Pancreas (tissue), 10 donors: ENCODE measurements at regions not wholly inside any gene's neighbourhood (a gene's known extent, or its start where the extent isn't known, plus 50 kb on each side); places are given as distances from the start of the nearest gene placed in this dataset.

Source experiments
- ATAC-seq, 4 donors: fragments of 200-7000 bp; cut with Tn5 transposase; one replicate each; pipeline versions ENCODE4 v1.8.0 to v1.9.1; 2020; ENCODE audit warnings: mild to moderate bottlenecking in 4 of 4, moderate library complexity in 4 of 4
- DNase-seq, 6 donors: peaks; one replicate each; pipeline ENCODE4 v3.0.0-alpha.2; 2020
- FAIRE-seq: peaks from 2 replicates; lab custom pipeline; 2012; peaks lifted over from hg19 to GRCh38; lab: Jason Lieb, UNC
- H3K27ac ChIP-seq, 4 donors: fragments of 200-600 bp; sonication (generic); 1 replicate in 3 of 4; 2 replicates in 1 of 4; pipeline versions ENCODE4 v1.5.0 to v1.8.0; 2020
- H3K27me3 ChIP-seq, 4 donors: fragments of 200-600 bp; one replicate each; pipeline ENCODE4 v1.8.0; 2021
- H3K36me3 ChIP-seq, 3 donors: fragments of 200-600 bp; sonication (generic) in 1 of 3; one replicate each; pipeline versions ENCODE4 v1.5.0 to v1.8.0; 2020 to 2021
- H3K4me1 ChIP-seq, 3 donors: fragments of 200-600 bp; one replicate each; pipeline ENCODE4 v1.8.0; 2021
- H3K4me3 ChIP-seq, 4 donors: fragments of 200-600 bp; sonication (generic) in 2 of 4; one replicate each; pipeline versions ENCODE4 v1.5.0 to v1.8.0; 2020 to 2021
- H3K9me3 ChIP-seq, 4 donors: fragments of 200-600 bp; one replicate each; pipeline ENCODE4 v1.8.0; 2021
- WGBS, 2 donors: extraction: QIAGEN DNeasy Blood & Tissue Kit; methylation state at CpG; one replicate each; pipeline ENCODE4 v1.1.7; 2013; 5-methylcytosine and 5-hydroxymethylcytosine counted together
- intact Hi-C, 3 donors: fragments of 100-400 bp; cut with DNase I; formaldehyde crosslinking; loops; one replicate each; pipeline versions ENCODE4 v1.11.1 to v1.14.2; 2022
- TF ChIP-seq, protein P1 (sequence below), 4 donors: fragments of 200-600 bp; sonication (generic) in 3 of 4; IDR thresholded peaks; one replicate each; pipeline versions ENCODE4 v1.5.0 to v1.8.0; 2021; ENCODE audit warnings: antibody characterized with exemption in 4 of 4
- donor health status: healthy with polysubstance abuse.
- donor health status: DM: no; HTN: no; CAD: no; lungs with moderate emphysema.
- donor health status: DM: no; HTN: no; CAD: no.
- donor health status: control.
- donor health status: control.
- donor health status: Bipolar disorder and iron deficiency.
- donor health status: DM: yes; HTN: yes; CAD: no.
- donor health status: DM: no; HTN: no; CAD: no.
- donor health status: DM: no; HTN: no; CAD: no.
- donor health status: DM: yes; HTN: yes; CAD: no.

DNA sequence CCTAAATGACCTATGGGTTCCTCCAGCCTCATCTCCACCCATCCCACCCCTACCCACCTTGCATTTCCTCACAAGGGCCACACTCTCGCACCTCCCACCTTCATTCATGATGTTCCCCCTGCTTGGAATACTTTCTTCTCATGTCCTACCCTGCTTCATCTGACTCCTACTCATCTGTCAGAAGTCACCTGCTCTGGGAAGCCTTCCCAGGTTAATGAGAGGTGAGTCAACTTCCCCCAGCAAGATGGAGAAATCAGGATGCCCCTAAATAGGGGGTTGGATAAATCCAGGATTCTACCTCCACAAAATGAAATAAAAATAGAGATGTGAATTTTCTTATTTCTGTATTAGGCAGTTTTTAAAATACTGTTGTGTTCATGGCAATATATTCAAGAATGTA is 51.0 kb upstream of the WSB1 start:
- intact Hi-C loops: no loop called here
- DNase-seq (no peak), FAIRE-seq (no peak), ATAC-seq (no peak)
- H3K4me1 ChIP-seq: peaks cover 0 to 14% (median 10%) of the 10 kb centered on the region in 3 donors
- no peaks in the 10 kb centered on the region for H3K36me3 ChIP-seq
- TF ChIP-seq, protein P1, sequence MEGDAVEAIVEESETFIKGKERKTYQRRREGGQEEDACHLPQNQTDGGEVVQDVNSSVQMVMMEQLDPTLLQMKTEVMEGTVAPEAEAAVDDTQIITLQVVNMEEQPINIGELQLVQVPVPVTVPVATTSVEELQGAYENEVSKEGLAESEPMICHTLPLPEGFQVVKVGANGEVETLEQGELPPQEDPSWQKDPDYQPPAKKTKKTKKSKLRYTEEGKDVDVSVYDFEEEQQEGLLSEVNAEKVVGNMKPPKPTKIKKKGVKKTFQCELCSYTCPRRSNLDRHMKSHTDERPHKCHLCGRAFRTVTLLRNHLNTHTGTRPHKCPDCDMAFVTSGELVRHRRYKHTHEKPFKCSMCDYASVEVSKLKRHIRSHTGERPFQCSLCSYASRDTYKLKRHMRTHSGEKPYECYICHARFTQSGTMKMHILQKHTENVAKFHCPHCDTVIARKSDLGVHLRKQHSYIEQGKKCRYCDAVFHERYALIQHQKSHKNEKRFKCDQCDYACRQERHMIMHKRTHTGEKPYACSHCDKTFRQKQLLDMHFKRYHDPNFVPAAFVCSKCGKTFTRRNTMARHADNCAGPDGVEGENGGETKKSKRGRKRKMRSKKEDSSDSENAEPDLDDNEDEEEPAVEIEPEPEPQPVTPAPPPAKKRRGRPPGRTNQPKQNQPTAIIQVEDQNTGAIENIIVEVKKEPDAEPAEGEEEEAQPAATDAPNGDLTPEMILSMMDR (IDR thresholded peaks at IDR 0.05): no peak
- 83 to 88% methylated on average over 1 of the region's 1 CpG for WGBS, 2 donors
- H3K9me3 ChIP-seq: no peaks in the 10 kb centered on the region
- H3K27me3 ChIP-seq: no peaks in the 10 kb centered on the region
- H3K27ac ChIP-seq: no peak overlapping the region
- no peak overlapping the region for H3K4me3 ChIP-seq

DNA sequence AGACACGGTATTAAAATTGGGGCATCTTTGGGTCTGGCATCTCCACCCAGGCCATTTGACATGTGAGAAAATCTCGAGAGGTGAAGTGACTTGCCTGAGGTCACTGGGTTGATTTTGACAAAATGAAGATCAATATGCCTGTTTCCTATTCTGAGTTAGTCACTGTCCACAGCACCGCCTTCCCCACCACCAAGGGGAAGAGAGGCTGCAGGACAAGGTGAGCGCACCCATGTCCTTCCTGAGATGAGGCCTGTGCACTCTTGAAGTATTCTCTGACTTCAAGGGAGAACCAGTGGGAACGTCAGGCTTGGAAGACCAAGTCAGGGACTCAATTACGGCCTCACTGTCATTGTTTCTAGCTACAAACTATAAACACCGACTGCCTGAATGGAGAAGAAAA is 49.9 kb upstream of the WSB1 start:
- no peak for FAIRE-seq
- TF ChIP-seq, protein P1 (IDR thresholded peaks at IDR 0.05): no peak
- no peak for DNase-seq
- no peak for ATAC-seq
- Histone ChIP-seq H3K4me3 (no peak overlapping the region), H3K36me3 (no peaks in the 10 kb centered on the region), H3K9me3 (no peaks in the 10 kb centered on the region), H3K4me1 (peaks cover 0 to 14% (median 10%) of the 10 kb centered on the region in 3 donors), H3K27ac (peak overlapping the region in 2 of 4 donors; percentile 70 to 75), H3K27me3 (no peaks in the 10 kb centered on the region)
- intact Hi-C loops: no loop called here
- WGBS, 2 donors: 82 to 84% methylated on average over 7 of the region's 7 CpGs
